GM12892 (cell line): ENCODE measurements at regions not wholly inside any gene's neighbourhood (a gene's known extent, or its start where the extent isn't known, plus 50 kb on each side); places are given as distances from the start of the nearest gene placed in this dataset.

Experiments
- POLR2A ChIP-seq: IDR thresholded peaks from 2 replicates; pipeline ENCODE4 v1.6.1; 2011; ENCODE audit warnings: low read depth, low read length, control low read depth
- TAF1 ChIP-seq: IDR thresholded peaks from 2 replicates; pipeline ENCODE4 v1.6.1; 2011; ENCODE audit warnings: low read depth, mild to moderate bottlenecking, control low read depth, low read length, borderline replicate concordance

DNA sequence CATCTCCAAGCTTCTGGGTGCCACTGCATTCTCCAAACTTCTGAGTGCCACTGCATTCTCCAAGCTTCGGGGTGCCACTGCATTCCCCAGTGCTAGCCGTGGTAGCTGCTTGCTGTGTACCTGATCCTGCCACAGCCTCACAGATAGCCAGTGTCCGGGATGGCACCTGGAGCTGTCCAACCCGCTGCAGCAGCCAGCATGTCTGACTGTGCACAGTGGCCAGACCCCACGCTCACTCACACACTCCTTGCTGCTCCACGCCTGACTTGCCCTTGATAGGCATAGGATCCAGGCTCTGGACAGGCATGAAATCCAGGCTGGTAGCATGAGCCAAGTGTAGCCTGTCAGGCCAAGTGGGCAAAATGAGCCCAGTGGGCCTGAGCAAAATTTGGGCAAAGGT lies 465.0 kb downstream of the GUCY1A2 start:
- TF ChIP-seq TAF1 (no peak), POLR2A (no peak)
